ENCODE measurements at regions not wholly inside any gene's neighbourhood (a gene's known extent, or its start where the extent isn't known, plus 50 kb on each side); places are given as distances from the start of the nearest gene placed in this dataset.

- TF ChIP-seq ZNF274 (IDR thresholded peaks at IDR 0.05; ENCODE audit: low read depth, low read length) = no peak
- H3K4me3 ChIP-seq (ENCODE audit: low read length) = no peak overlapping the region
These were observed 294.5 kb downstream of the RRAGC start for GRCh38 chr1:38565020-38565491.

GRCh38 chr1:38563942-38564735, 295.4 kb downstream of the RRAGC start:
- no peak for TF ChIP-seq ZNF274 (IDR thresholded peaks at IDR 0.05; ENCODE audit: low read depth, low read length)
- H3K4me3 ChIP-seq (ENCODE audit: low read length) = no peak overlapping the region

GRCh38 chr1:38561725-38562124, 297.8 kb downstream of the RRAGC start:
- H3K4me3 ChIP-seq (ENCODE audit: low read length) = no peak overlapping the region
- no peak for TF ChIP-seq ZNF274 (IDR thresholded peaks at IDR 0.05; ENCODE audit: low read depth, low read length)

- no peak overlapping the region for H3K4me3 ChIP-seq (ENCODE audit: low read length)
- no peak for TF ChIP-seq ZNF274 (IDR thresholded peaks at IDR 0.05; ENCODE audit: low read depth, low read length)
These were observed 298.5 kb downstream of the RRAGC start for GRCh38 chr1:38561110-38561509.

GRCh38 chr1:38560457-38560856, 299.1 kb downstream of the RRAGC start:
- H3K4me3 ChIP-seq (ENCODE audit: low read length) = peak overlapping the region; percentile 63; the same call in 1 of the 2 replicates
- TF ChIP-seq ZNF274 (IDR thresholded peaks at IDR 0.05; ENCODE audit: low read depth, low read length) = no peak

GRCh38 chr1:38559446-38560165, 300.0 kb downstream of the RRAGC start:
- H3K4me3 ChIP-seq (ENCODE audit: low read length) = peak overlapping the region; percentile 63; the same call in 1 of the 2 replicates
- no peak for TF ChIP-seq ZNF274 (IDR thresholded peaks at IDR 0.05; ENCODE audit: low read depth, low read length)

- H3K4me3 ChIP-seq (ENCODE audit: low read length) = peak overlapping the region; percentile 4; the same call in 1 of the 2 replicates
- no peak for TF ChIP-seq ZNF274 (IDR thresholded peaks at IDR 0.05; ENCODE audit: low read depth, low read length)
These were observed 300.8 kb downstream of the RRAGC start for GRCh38 chr1:38558500-38559445.

GRCh38 chr1:38558055-38558454, 301.5 kb downstream of the RRAGC start:
- TF ChIP-seq ZNF274 (IDR thresholded peaks at IDR 0.05; ENCODE audit: low read depth, low read length) = no peak
- H3K4me3 ChIP-seq (ENCODE audit: low read length) = no peak overlapping the region

- H3K4me3 ChIP-seq (ENCODE audit: low read length) = no peak overlapping the region
- no peak for TF ChIP-seq ZNF274 (IDR thresholded peaks at IDR 0.05; ENCODE audit: low read depth, low read length)
These were observed 304.0 kb downstream of the RRAGC start for GRCh38 chr1:38555594-38555993.

- H3K4me3 ChIP-seq (ENCODE audit: low read length) = no peak overlapping the region
- no peak for TF ChIP-seq ZNF274 (IDR thresholded peaks at IDR 0.05; ENCODE audit: low read depth, low read length)
These were observed 304.4 kb downstream of the RRAGC start for GRCh38 chr1:38555130-38555529.

- no peak overlapping the region for H3K4me3 ChIP-seq (ENCODE audit: low read length)
- TF ChIP-seq ZNF274 (IDR thresholded peaks at IDR 0.05; ENCODE audit: low read depth, low read length) = no peak
These were observed 308.0 kb downstream of the RRAGC start for GRCh38 chr1:38551318-38552307.

- no peak overlapping the region for H3K4me3 ChIP-seq (ENCODE audit: low read length)
- no peak for TF ChIP-seq ZNF274 (IDR thresholded peaks at IDR 0.05; ENCODE audit: low read depth, low read length)
These were observed 310.4 kb downstream of the RRAGC start for GRCh38 chr1:38549191-38549590.

GRCh38 chr1:38547321-38547720, 312.3 kb downstream of the RRAGC start:
- no peak overlapping the region for H3K4me3 ChIP-seq (ENCODE audit: low read length)
- no peak for TF ChIP-seq ZNF274 (IDR thresholded peaks at IDR 0.05; ENCODE audit: low read depth, low read length)

Measured in GM08714 (cell line).